ENCODE measurements at regions not wholly inside any gene's neighbourhood (a gene's known extent, or its start where the extent isn't known, plus 50 kb on each side); places are given as distances from the start of the nearest gene placed in this dataset.
A peak's percentile ranks its signal among the peaks of the same experiment; 100 is the strongest.
"Not testable (repeated sequence)": the region's sequence is repeated elsewhere in the genome, so short reads cannot be mapped to it uniquely, and the experiment has no call there.

DNA sequence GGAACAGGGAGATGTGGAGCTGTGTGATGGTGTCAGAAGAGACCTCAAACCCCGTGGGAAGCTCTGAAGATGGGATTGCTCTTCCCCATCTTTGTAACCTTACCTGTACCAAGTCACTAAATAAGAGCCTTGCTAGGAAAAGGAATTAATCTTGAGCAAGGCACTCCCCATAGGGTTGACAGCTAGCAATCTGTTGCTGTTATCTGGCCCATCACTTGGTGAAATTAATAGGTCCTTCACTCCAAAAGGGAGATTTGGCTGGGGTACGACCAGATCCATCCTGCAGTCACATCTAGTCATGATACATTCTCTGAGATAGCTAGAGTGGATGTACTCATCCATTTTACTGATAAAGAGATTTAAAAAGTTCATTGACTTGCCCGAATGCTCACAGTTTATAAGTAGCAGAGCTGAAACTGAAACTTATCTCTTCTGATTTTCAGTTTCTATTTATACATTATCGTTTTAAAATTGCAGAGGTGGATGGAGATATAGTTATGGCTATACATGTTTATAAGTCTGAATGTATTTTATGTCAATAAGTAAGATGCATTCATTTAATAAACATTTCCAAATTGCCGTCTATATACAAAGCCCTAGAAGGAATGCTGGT is 299.1 kb upstream of the MCTP2 start:
- no peak for DNase-seq

- DNase-seq: peak; percentile 82
Observed at GRCh38 chr15:93929375-93930094, 301.8 kb upstream of the MCTP2 start.

- no peak for DNase-seq
Observed at GRCh38 chr15:93920204-93920603, 311.2 kb upstream of the MCTP2 start.

- not testable (repeated sequence) for DNase-seq
Observed at GRCh38 chr15:93918801-93919200, 312.6 kb upstream of the MCTP2 start.

GRCh38 chr15:93917181-93917580 is 314.2 kb upstream of the MCTP2 start:
- DNase-seq: no peak

- DNase-seq: no peak
Observed at GRCh38 chr15:93913871-93914270, 317.5 kb upstream of the MCTP2 start.

DNA sequence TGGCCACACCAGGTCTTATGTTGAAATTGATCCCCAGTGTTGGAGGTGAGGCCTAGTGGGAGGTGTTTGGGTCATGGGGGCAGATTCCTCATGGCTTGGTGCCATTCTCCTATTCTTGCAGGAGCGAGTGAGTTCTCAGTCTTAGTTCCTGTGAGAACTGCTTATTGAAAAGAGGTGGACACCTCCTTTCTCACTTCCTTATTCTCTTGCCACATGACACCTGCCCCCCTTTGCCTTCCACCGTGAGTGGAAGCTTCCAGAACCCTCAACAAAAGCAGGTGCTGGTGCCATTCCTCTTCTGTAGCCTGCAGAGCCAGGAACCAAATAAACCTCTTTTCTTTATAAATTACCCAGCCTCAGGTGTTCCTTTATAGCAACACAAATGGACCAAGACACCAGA is 318.1 kb upstream of the MCTP2 start:
- no peak for DNase-seq

DNA sequence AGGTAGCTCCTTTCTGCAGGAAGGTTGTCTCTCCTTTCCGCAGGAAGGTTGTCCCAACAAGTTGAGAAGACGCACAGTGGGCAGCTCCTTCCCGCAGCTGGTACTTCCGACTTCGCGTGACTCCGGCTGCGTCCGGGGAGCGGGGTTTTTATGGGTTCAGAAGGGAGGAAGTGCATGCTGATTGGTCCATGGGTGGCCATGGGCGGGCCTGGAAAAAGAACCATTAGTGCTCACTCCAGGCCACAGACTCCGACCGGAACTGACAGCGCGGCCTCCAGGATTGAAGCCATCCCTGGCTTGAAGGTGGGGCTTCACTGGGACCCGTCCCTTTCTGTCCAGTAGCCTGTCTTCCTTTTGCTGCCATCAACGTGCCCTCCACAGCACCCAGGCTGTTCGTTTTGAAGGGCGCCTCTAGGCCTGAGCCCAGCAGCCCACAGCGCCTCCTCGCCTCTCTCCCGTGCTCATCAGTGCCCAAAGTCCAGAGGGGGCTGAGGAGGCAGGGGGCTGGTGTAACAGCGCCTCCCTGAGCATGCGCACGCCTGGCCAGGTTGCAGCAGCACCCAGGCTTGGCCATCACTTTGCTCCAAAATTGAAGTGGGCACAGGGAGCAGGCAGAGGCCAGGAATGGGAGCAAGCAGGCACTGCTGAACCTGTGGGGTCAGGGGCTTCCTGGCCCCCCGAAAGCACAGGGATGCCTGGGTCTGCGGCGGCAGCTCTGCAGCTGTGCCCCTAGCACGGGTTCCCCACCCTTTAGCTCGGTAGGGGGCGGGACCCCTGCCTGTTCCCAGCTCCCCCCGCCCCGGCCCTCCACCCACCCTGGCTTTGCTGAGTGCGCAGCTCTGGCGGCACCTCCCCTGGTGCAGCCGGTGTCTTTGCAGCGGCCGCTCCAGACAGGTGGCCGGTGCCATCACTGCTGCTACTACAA is 330.6 kb upstream of the MCTP2 start:
- DNase-seq: no peak

DNA sequence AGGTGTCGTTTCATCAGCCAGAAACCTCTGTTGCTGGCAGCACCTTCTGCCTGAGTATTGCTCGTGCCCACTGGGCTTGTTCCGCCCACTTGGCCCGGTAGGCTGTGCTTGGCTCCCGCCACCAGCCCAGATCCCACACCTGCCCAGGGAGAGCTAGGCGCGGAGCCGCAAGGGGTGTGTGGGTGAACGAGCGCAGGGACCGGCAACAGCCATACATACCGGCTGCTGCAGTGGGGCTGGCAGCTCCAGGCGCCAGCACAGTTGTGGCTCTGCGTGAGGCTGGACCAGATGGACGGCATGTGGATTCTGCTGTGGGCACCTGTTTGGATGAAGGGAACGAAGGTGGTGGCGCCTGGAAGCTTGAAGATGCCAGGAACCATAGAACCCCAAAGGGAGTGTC is 331.5 kb upstream of the MCTP2 start:
- DNase-seq: no peak

DNA sequence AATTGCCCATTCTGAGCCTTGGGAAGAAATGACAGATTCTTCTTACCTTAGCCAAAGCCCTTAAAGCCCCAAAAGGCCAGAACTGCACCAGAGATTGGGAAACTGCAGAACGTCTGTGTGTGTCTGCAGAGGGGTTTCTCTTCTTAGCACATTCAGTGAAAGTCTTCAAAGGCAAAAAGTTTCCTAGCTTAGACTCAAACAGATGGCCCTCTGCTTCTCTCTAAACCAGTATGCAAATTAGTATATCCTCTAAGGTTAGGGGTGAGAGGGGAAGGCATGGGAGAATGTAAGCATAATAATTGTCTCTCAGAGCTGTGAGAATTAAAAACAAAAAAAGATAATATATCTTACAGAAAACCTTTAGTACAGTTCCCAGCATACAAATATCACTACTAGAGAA is 334.0 kb upstream of the MCTP2 start:
- DNase-seq: no peak

- DNase-seq: no peak
Observed at GRCh38 chr15:93895976-93896770, 335.2 kb upstream of the MCTP2 start.

- no peak for DNase-seq
Observed at GRCh38 chr15:93894438-93895036, 336.8 kb upstream of the MCTP2 start.

- no peak for DNase-seq
Observed at GRCh38 chr15:93887151-93887550, 344.2 kb upstream of the MCTP2 start.

DNA sequence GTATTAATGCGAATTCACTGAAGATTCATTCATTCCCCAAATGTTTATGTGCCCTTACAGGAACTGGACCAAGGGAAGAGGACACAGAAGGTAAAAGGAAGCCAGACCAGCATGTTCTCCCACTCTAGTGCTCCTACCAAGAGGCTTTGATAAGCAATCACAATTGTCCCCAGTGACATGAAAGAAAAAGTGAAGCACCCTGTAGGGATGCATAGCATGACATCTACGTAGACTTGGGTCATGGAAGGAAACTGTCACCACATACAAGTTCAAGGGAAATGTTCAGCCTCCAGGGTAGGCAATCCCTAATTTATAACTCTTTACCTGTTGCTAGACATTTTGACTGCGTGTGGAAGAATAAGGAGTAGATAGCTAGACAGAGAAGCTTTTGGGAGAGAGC is 348.6 kb upstream of the MCTP2 start:
- no peak for DNase-seq

- DNase-seq: no peak
Observed at GRCh38 chr15:93882141-93882540, 349.2 kb upstream of the MCTP2 start.

DNA sequence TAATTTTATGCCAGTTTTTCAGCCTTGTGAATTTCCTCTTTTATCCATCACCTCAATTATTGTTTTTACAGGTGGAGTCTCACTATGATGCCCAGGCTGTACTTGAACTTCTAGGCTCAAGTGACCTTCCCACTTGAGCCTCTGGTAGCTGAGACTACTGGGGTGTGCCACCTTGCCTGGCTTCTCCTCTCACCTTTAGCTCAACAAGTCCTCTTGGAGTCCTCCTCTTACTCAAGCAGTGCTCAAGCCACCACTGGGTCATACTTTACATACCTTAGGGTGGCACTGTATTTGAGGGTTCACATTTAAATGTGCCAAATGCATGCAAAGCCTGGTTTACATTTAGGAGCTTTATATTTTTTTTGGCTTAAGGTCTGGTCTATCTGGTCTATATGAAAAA is 350.1 kb upstream of the MCTP2 start:
- DNase-seq: no peak

DNA sequence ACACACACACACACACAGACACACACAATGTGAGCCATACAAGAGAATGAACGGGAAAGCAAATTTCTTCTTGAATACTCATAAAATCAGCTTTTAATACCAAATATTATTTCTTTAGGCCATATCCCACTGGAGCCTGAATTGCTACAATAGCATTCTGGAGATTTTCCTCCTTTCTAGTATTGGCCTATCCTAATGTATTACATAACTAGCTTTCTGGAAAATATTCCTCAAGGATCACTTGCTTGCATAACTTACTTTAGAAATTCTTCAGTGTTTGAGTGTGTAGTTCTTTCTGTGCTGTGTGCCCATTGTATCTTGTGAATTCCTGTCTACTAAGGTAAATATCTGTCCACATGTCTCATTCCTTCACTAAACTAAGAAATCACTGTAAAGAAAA is 351.0 kb upstream of the MCTP2 start:
- no peak for DNase-seq

DNA sequence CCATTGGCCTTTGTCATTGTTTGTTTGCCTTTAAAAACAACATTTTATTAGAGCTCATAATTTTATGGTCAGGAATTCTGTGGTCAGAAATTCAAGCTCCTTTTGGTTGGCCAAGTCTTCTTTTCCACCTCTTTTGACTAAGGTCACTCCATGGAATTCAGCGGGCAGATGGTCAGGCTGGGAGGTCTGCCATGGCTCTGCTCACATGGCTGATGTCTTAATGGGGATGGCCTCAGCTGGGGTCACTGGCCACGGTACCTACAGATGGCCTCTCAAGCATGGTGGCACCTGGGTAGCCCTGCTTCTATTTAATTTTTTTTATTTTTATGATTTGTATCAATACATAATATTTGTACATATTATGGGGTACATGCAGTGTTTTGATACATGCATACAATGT is 360.8 kb upstream of the MCTP2 start:
- DNase-seq: no peak

- peak; percentile 31 for DNase-seq
Observed at GRCh38 chr15:93866948-93867347, 364.4 kb upstream of the MCTP2 start.

DNA sequence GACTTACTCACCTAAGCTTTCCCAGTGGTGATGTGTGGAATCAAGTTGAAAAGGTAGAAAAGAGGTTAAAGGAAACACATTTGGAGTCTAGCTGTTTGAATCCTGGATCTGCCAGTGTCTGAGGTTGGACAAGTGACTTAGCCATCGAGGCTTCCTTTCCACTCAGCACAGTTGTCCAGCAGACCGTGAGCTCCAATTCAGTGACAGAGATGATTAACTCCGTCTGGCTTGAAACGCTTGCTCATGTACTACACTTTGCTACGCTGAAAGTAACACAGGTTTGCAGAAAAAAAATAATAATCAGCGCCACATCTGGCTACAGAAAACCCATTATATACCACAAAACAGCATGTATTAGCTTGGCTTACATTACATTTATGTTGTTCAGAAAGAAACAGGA is 364.9 kb upstream of the MCTP2 start:
- DNase-seq: no peak

DNA sequence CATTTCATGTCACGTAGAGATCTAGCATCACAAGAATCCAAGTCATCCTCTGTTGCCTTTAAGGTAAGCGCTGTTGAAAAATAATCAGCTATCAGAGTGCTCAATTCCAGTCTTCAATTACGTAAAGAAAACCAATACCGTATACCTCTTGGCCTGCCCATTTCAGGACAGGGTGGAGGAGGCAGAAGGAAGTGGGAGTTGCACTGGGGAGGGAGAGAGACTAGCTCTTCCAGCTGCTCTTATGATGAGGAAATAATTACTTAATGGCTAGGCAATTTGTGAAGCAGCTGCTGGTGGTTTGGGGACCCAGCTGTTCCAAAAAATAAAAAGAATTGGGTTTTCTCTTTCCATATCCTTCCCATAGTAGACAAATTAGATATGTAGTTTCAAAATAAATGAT is 365.8 kb upstream of the MCTP2 start:
- peak; percentile 49 for DNase-seq

GRCh38 chr15:93862791-93863190 is 368.6 kb upstream of the MCTP2 start:
- DNase-seq: no peak
